K562 (cell line): ENCODE measurements at regions not wholly inside any gene's neighbourhood (a gene's known extent, or its start where the extent isn't known, plus 50 kb on each side); places are given as distances from the start of the nearest gene placed in this dataset.

Source experiments
- ATAC-seq: fragments of 200-7000 bp; cut with Tn5 transposase; 3 replicates; pipeline ENCODE4 v1.9.1; 2020; ENCODE audit warnings: moderate library complexity
- BruUV-seq: library from RNA; stranded (reverse); fragments of 400-500 nt; replicated peaks from 2 replicates; lab custom pipeline; 2021; lab: Mats Ljungman, UMichigan
- CTCF ChIA-PET: fragments of 300-600 bp; formaldehyde crosslinking; extraction: SDS; loops from one replicate; lab custom pipeline; 2021; ENCODE audit warnings: low intra/inter-chr PET ratio; lab: Yijun Ruan, JAX
- POLR2A ChIA-PET: fragments of 300-600, 350-650 bp; sonication (Branson Sonifier 250); formaldehyde crosslinking; extraction: SDS; loops from one replicate; lab custom pipeline; 2021; ENCODE audit warnings: antibody characterized with exemption, inconsistent platforms; lab: Yijun Ruan, JAX
- DNase-seq, 4 experiments: peaks; one replicate each; pipeline versions ENCODE4 v3.0.0 to v3.0.0-alpha.2; 2011 to 2018; ENCODE audit warnings: low spot score in 3 of 4, mixed read lengths in 3 of 4; ENCODE audit errors: extremely low read depth in 1 of 4
- FAIRE-seq: peaks from 2 replicates; lab custom pipeline; 2011; peaks lifted over from hg19 to GRCh38; lab: Jason Lieb, UNC
- H2AFZ ChIP-seq: 2 replicates; pipeline ENCODE4 v1.6.0; 2011; ENCODE audit warnings: low read depth, low read length, control low read depth, inconsistent platforms
- H3K27ac ChIP-seq: fragments of 200-600 bp; 3 replicates; pipeline ENCODE4 v1.8.0; 2011; ENCODE audit warnings: low read depth, mild to moderate bottlenecking, control low read depth, inconsistent platforms, low read length, moderate library complexity, mixed read lengths; ENCODE audit errors: extremely low read depth
- H3K27me3 ChIP-seq, 2 experiments: fragments of 300-600 bp in 1 of 2; 2 replicates in 1 of 2; 3 replicates in 1 of 2; pipeline versions ENCODE4 v1.6.0 to v1.8.0; 2011; ENCODE audit warnings: inconsistent platforms in 2 of 2, low read length in 2 of 2, mild to moderate bottlenecking in 1 of 2, mixed read lengths in 1 of 2, moderate library complexity in 1 of 2; ENCODE audit not compliant: control insufficient read depth in 2 of 2, insufficient read depth in 2 of 2
- H3K36me3 ChIP-seq: fragments of 300-600 bp; 3 replicates; pipeline ENCODE4 v1.8.0; 2011; ENCODE audit warnings: mild to moderate bottlenecking, low read length, inconsistent platforms; ENCODE audit not compliant: control insufficient read depth, insufficient read depth
- H3K4me1 ChIP-seq, 2 experiments: fragments of 200-600 bp in 1 of 2; replicated peaks in 1 of 2; 2 replicates in 1 of 2; 3 replicates in 1 of 2; pipeline versions ENCODE4 v1.5.1 to v1.8.0; 2011; ENCODE audit warnings: inconsistent platforms in 2 of 2, low read length in 2 of 2, mild to moderate bottlenecking in 1 of 2, mixed read lengths in 1 of 2, moderate library complexity in 1 of 2; ENCODE audit not compliant: control insufficient read depth in 2 of 2, insufficient read depth in 2 of 2
- H3K4me2 ChIP-seq: 2 replicates; pipeline ENCODE4 v1.6.1; 2011; ENCODE audit warnings: low read length, control low read depth, inconsistent platforms, mixed read lengths; ENCODE audit not compliant: insufficient read depth
- H3K4me3 ChIP-seq: fragments of 200-600 bp; sonication (generic), shearing (Covaris generic); 2 replicates; pipeline ENCODE4 v1.5.1; 2016; ENCODE audit warnings: control low read depth, inconsistent platforms
- H3K79me2 ChIP-seq: fragments of 200-600 bp; 3 replicates; pipeline ENCODE4 v1.8.0; 2011; ENCODE audit warnings: low read length, inconsistent platforms; ENCODE audit not compliant: control insufficient read depth, insufficient read depth
- H3K9ac ChIP-seq, 2 experiments: 2 replicates each; pipeline versions ENCODE4 v1.6.0 to v1.6.1; 2011; ENCODE audit warnings: low read depth in 2 of 2, low read length in 2 of 2, control low read depth in 1 of 2, inconsistent platforms in 1 of 2, mild to moderate bottlenecking in 1 of 2, mixed read lengths in 1 of 2; ENCODE audit not compliant: insufficient read depth in 1 of 2
- H3K9me1 ChIP-seq: one replicate; pipeline ENCODE4 v1.6.0; 2011; ENCODE audit warnings: inconsistent platforms, mild to moderate bottlenecking, low read length, moderate library complexity; ENCODE audit not compliant: control insufficient read depth, insufficient read depth
- H3K9me3 ChIP-seq: replicated peaks from 2 replicates; pipeline ENCODE4 v1.5.1; 2011; ENCODE audit warnings: low read depth, low read length, inconsistent platforms; ENCODE audit not compliant: control insufficient read depth, insufficient read depth
- H4K20me1 ChIP-seq: replicated peaks from 2 replicates; pipeline ENCODE4 v1.6.1; 2011; ENCODE audit warnings: low read length, inconsistent platforms, mixed read lengths; ENCODE audit not compliant: control insufficient read depth, insufficient read depth
- CREB1 ChIP-seq, 2 experiments: sonication (generic) in 1 of 2; formaldehyde crosslinking in 1 of 2; IDR thresholded peaks; 2 replicates each; pipeline versions ENCODE4 v1.6.1 to v1.8.0; 2012 to 2022; ENCODE audit warnings: inconsistent platforms in 1 of 2, mild to moderate bottlenecking in 1 of 2, missing genetic modification reagents in 1 of 2, moderate library complexity in 1 of 2
- PRDM10 ChIP-seq: fragments of 450-650 bp; IDR thresholded peaks from 2 replicates; pipeline ENCODE4 v1.6.1; 2018; ENCODE audit not compliant: partially characterized antibody
- RBM34 ChIP-seq: fragments of 200-400 bp; formaldehyde crosslinking; IDR thresholded peaks from 2 replicates; pipeline ENCODE4 v1.6.1; 2018; ENCODE audit warnings: low read length, borderline replicate concordance; ENCODE audit not compliant: insufficient read depth
- SMARCC2 ChIP-seq: fragments of 450-650 bp; IDR thresholded peaks from 2 replicates; pipeline ENCODE4 v1.6.1; 2017; ENCODE audit warnings: antibody characterized with exemption, moderate library complexity, mild to moderate bottlenecking, low read depth
- SP2 ChIP-seq: IDR thresholded peaks from 2 replicates; pipeline ENCODE4 v1.6.1; 2011; ENCODE audit warnings: mild to moderate bottlenecking, low read depth, low read length, moderate library complexity; ENCODE audit not compliant: poor library complexity, severe bottlenecking; ENCODE audit errors: extremely low read depth
- TGIF2 ChIP-seq: sonication (generic); formaldehyde crosslinking; IDR thresholded peaks from 2 replicates; pipeline ENCODE4 v1.8.1; 2022; ENCODE audit warnings: mild to moderate bottlenecking, missing genetic modification reagents, moderate library complexity
- ZNF592 ChIP-seq: fragments of 450-650 bp; IDR thresholded peaks from 2 replicates; pipeline ENCODE4 v1.6.1; 2017; ENCODE audit warnings: antibody characterized with exemption, mild to moderate bottlenecking
- ZNF764 ChIP-seq: fragments of 250-450 bp; sonication (Bioruptor Pico); IDR thresholded peaks from 2 replicates; pipeline ENCODE4 v1.4.0; 2020; ENCODE audit warnings: low read depth, mild to moderate bottlenecking, moderate library complexity
- ZZZ3 ChIP-seq: fragments of 450-650 bp; IDR thresholded peaks from 2 replicates; pipeline ENCODE4 v1.6.1; 2016; ENCODE audit warnings: antibody characterized with exemption, mild to moderate bottlenecking, moderate library complexity
- WGBS: fragments of 100-300 bp; shearing (Covaris generic); methylation state at CpG from one replicate; pipeline ENCODE4 v1.1.6; 2016; ENCODE audit warnings: low coverage, mixed read lengths; ENCODE audit not compliant: insufficient coverage; ENCODE audit errors: missing lambda C conversion rate; 5-methylcytosine and 5-hydroxymethylcytosine counted together
- in situ Hi-C: fragments of 300-500 bp; cut with MboI; formaldehyde crosslinking; loops from 4 replicates; pipeline ENCODE4 v1.15.0; 2018; ENCODE audit warnings: inconsistent platforms, mixed read lengths
- intact Hi-C: fragments of 100-400 bp; cut with micrococcal nuclease; formaldehyde crosslinking; loops from 2 replicates; pipeline ENCODE4 v1.14.2; 2022
- TF ChIP-seq, protein P1 (sequence below): fragments of 450-650 bp; formaldehyde crosslinking; IDR thresholded peaks from 2 replicates; pipeline ENCODE4 v1.4.0; 2020; ENCODE audit warnings: mild to moderate bottlenecking, moderate library complexity
- TF ChIP-seq, protein P2 (sequence below): fragments of 450-650 bp; formaldehyde crosslinking; IDR thresholded peaks from 2 replicates; pipeline ENCODE4 v1.4.0; 2022; ENCODE audit warnings: mild to moderate bottlenecking, moderate library complexity

DNA sequence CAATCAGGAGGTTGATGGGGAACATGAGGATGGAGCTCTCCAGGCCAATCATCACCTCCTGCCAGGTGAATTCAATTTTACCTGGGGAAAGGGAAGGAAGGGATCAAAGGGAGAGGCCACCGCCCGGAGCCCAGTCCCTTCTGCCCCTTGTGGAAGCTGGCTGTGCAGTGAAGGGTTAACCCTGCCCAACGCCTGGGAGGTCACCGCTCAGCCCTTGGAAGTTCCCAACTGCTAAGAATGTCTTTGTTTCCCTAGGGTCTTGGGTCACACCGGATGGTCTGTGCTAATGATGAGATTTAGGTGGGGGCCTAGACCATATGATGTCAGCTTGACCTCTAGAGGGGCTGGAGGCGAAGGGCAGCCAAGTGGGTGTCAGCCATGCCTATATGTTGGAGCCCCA is 52.1 kb upstream of the GCSH start:
- no peaks in the 10 kb centered on the region for H3K36me3 ChIP-seq
- CTCF ChIA-PET: no interaction called here
- H3K4me2 ChIP-seq: no peak overlapping the region
- DNase-seq: no peak
- 6% methylated on average over 6 of the region's 6 CpGs for WGBS
- POLR2A ChIA-PET: interaction anchor here (0.7 to 1.6 kb wide), 3 partner anchors 13 to 144 kb away, joined by 3 to 5 read pairs (median 3); no protein-coding TSS in a partner anchor
- no peaks in the 10 kb centered on the region for H3K79me2 ChIP-seq
- H3K9ac ChIP-seq: no peak overlapping the region
- no peaks in the 10 kb centered on the region for H3K4me1 ChIP-seq
- H3K9me3 ChIP-seq: no peaks in the 10 kb centered on the region
- H3K27ac ChIP-seq: no peak overlapping the region
- no peak overlapping the region for H3K4me3 ChIP-seq
- intact Hi-C loops (no loop called here), in situ Hi-C loops (no loop called here)
- H3K27me3 ChIP-seq: peaks cover 50 to 86% of the 10 kb centered on the region in 2 experiments
- FAIRE-seq: no peak
- 0 out of 2 replicates have a peak, but pooled peaks cover 11% of the 10 kb centered on the region for H4K20me1 ChIP-seq
- no peak for ATAC-seq
- no peak overlapping the region for H2AFZ ChIP-seq
- H3K9me1 ChIP-seq: no peaks in the 10 kb centered on the region
- no TSS peak for BruUV-seq
- TF ChIP-seq SP2 (no peak), TGIF2 (CRISPR knock-in tag) (no peak), PRDM10 (no peak), ZNF592 (no peak), RBM34 (no peak), ZNF764 (no peak), CREB1 (IDR thresholded peaks at IDR 0.05) (no peak), CREB1 (CRISPR knock-in tag; IDR thresholded peaks at IDR 0.05) (no peak), SMARCC2 (no peak), ZZZ3 (no peak)
- TF ChIP-seq, protein P1, sequence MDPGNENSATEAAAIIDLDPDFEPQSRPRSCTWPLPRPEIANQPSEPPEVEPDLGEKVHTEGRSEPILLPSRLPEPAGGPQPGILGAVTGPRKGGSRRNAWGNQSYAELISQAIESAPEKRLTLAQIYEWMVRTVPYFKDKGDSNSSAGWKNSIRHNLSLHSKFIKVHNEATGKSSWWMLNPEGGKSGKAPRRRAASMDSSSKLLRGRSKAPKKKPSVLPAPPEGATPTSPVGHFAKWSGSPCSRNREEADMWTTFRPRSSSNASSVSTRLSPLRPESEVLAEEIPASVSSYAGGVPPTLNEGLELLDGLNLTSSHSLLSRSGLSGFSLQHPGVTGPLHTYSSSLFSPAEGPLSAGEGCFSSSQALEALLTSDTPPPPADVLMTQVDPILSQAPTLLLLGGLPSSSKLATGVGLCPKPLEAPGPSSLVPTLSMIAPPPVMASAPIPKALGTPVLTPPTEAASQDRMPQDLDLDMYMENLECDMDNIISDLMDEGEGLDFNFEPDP: no peak
- TF ChIP-seq, protein P2, sequence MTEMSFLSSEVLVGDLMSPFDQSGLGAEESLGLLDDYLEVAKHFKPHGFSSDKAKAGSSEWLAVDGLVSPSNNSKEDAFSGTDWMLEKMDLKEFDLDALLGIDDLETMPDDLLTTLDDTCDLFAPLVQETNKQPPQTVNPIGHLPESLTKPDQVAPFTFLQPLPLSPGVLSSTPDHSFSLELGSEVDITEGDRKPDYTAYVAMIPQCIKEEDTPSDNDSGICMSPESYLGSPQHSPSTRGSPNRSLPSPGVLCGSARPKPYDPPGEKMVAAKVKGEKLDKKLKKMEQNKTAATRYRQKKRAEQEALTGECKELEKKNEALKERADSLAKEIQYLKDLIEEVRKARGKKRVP (CRISPR knock-in tag): no peak
